Keratinocyte (primary cell): ENCODE measurements at regions not wholly inside any gene's neighbourhood (a gene's known extent, or its start where the extent isn't known, plus 50 kb on each side); places are given as distances from the start of the nearest gene placed in this dataset.

Experiments
- DNase-seq: peaks from one replicate; pipeline ENCODE4 v3.0.0-alpha.2; 2011; ENCODE audit warnings: low read depth, missing footprints, low spot score
- FAIRE-seq: peaks from 2 replicates; lab custom pipeline; 2011; peaks lifted over from hg19 to GRCh38; lab: Jason Lieb, UNC
- H2AFZ ChIP-seq: 2 replicates; pipeline ENCODE4 v1.6.0; 2012; ENCODE audit warnings: low read length, control low read depth, inconsistent platforms; ENCODE audit not compliant: control insufficient read depth
- H3K27ac ChIP-seq: 2 replicates; pipeline ENCODE4 v1.5.1; 2011; ENCODE audit warnings: low read length; ENCODE audit not compliant: control insufficient read depth, insufficient read depth
- H3K27me3 ChIP-seq: 3 replicates; pipeline ENCODE4 v1.6.0; 2011; ENCODE audit warnings: low read length; ENCODE audit not compliant: control insufficient read depth, insufficient read depth; ENCODE audit errors: extremely low read depth
- H3K36me3 ChIP-seq, 2 experiments: 2 replicates in 1 of 2; 3 replicates in 1 of 2; pipeline ENCODE4 v1.5.1; 2011; ENCODE audit warnings: low read length in 2 of 2, mild to moderate bottlenecking in 1 of 2; ENCODE audit not compliant: control insufficient read depth in 2 of 2, insufficient read depth in 2 of 2; ENCODE audit errors: extremely low read depth in 1 of 2
- H3K4me1 ChIP-seq: 3 replicates; pipeline ENCODE4 v1.5.1; 2011; ENCODE audit warnings: low read length; ENCODE audit not compliant: control insufficient read depth, insufficient read depth; ENCODE audit errors: extremely low read depth
- H3K4me2 ChIP-seq: 3 replicates; pipeline ENCODE4 v1.6.0; 2011; ENCODE audit warnings: low read depth, low read length; ENCODE audit not compliant: control insufficient read depth, insufficient read depth; ENCODE audit errors: extremely low read depth
- H3K4me3 ChIP-seq, 3 experiments: fragments of 200-600 bp in 1 of 3; sonication (generic) in 1 of 3; 2 replicates in 2 of 3; 3 replicates in 1 of 3; pipeline ENCODE4 v1.5.1; 2011 to 2016; ENCODE audit warnings: low read length in 3 of 3, mild to moderate bottlenecking in 3 of 3, control low read depth in 2 of 3, inconsistent platforms in 1 of 3, low read depth in 1 of 3, mixed read lengths in 1 of 3, mixed run types in 1 of 3, moderate library complexity in 1 of 3; ENCODE audit not compliant: control insufficient read depth in 2 of 3, insufficient read depth in 2 of 3; ENCODE audit errors: extremely low read depth in 1 of 3
- H3K79me2 ChIP-seq: 2 replicates; pipeline ENCODE4 v1.6.0; 2012; ENCODE audit warnings: low read length; ENCODE audit not compliant: control insufficient read depth, insufficient read depth
- H3K9ac ChIP-seq: 3 replicates; pipeline ENCODE4 v1.6.0; 2011; ENCODE audit warnings: low read length; ENCODE audit not compliant: control insufficient read depth, insufficient read depth; ENCODE audit errors: extremely low read depth
- H3K9me1 ChIP-seq: 3 replicates; pipeline ENCODE4 v1.6.0; 2011; ENCODE audit warnings: low read length; ENCODE audit not compliant: control insufficient read depth, insufficient read depth; ENCODE audit errors: extremely low read depth
- H3K9me3 ChIP-seq: 2 replicates; pipeline ENCODE4 v1.5.1; 2012; ENCODE audit warnings: low read depth, low read length; ENCODE audit not compliant: control insufficient read depth
- H4K20me1 ChIP-seq: 3 replicates; pipeline ENCODE4 v1.6.0; 2011; ENCODE audit warnings: low read length; ENCODE audit not compliant: control insufficient read depth, insufficient read depth; ENCODE audit errors: extremely low read depth
- EZH2 ChIP-seq: IDR thresholded peaks from one replicate; pipeline ENCODE4 v1.6.1; 2012; ENCODE audit warnings: inconsistent platforms, mild to moderate bottlenecking, low read length, moderate library complexity
- dilution Hi-C: fragments of 300-500 bp; cut with MboI; formaldehyde crosslinking; loops from one replicate; pipeline ENCODE4 v1.7.0; 2020; ENCODE audit warnings: low sequenced_read_pairs; ENCODE audit not compliant: extremely low pct_ligation_motif_present
- TF ChIP-seq, protein P1 (sequence below), 3 experiments: IDR thresholded peaks in 1 of 3; conservative IDR thresholded peaks in 1 of 3; optimal IDR thresholded peaks in 1 of 3; 2 replicates in 2 of 3; 3 replicates in 1 of 3; pipeline versions ENCODE3 to v1.5.1; 2011; ENCODE audit warnings: low read length in 3 of 3, mild to moderate bottlenecking in 3 of 3, moderate library complexity in 2 of 3, control low read depth in 1 of 3, inconsistent platforms in 1 of 3; ENCODE audit not compliant: insufficient read depth in 2 of 3; ENCODE audit errors: extremely low read depth in 1 of 3

DNA sequence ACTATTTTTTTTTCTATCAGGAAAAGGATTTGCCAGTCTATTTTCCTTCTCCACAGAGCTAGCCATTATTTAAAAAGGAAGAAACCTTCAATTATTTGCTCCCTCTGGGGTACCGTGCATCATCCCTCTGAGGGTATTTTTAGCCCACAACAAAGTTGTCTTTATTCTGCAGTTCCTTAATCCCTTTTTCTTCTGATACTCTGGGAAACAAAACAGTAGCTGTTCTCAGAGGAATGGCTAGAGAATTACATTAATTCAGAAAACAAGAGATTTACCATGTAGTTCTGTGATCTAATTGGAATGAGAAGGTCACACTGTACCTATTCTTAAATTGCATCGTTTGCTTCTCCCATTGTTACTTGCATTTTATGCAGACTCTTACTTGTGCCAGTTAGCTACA lies 1056.7 kb downstream of the STIM2 start:
- no peak overlapping the region for H2AFZ ChIP-seq
- no peak for TF ChIP-seq EZH2
- TF ChIP-seq, protein P1, sequence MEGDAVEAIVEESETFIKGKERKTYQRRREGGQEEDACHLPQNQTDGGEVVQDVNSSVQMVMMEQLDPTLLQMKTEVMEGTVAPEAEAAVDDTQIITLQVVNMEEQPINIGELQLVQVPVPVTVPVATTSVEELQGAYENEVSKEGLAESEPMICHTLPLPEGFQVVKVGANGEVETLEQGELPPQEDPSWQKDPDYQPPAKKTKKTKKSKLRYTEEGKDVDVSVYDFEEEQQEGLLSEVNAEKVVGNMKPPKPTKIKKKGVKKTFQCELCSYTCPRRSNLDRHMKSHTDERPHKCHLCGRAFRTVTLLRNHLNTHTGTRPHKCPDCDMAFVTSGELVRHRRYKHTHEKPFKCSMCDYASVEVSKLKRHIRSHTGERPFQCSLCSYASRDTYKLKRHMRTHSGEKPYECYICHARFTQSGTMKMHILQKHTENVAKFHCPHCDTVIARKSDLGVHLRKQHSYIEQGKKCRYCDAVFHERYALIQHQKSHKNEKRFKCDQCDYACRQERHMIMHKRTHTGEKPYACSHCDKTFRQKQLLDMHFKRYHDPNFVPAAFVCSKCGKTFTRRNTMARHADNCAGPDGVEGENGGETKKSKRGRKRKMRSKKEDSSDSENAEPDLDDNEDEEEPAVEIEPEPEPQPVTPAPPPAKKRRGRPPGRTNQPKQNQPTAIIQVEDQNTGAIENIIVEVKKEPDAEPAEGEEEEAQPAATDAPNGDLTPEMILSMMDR (optimal IDR thresholded peaks at IDR 0.05 in 1 of 3, IDR thresholded peaks at IDR 0.05 in 1 of 3, conservative IDR thresholded peaks at IDR 0.05 in 1 of 3; ENCODE audit: extremely low read depth in 1 of 3, insufficient read depth in 2 of 3, low read length in 3 of 3) = no peak
- H3K27ac ChIP-seq = no peak overlapping the region
- H3K4me3 ChIP-seq = no peak overlapping the region
- H3K9ac ChIP-seq = no peak overlapping the region
- H3K27me3 ChIP-seq = no peaks in the 10 kb centered on the region
- no peaks in the 10 kb centered on the region for H3K36me3 ChIP-seq
- H3K9me3 ChIP-seq = no peaks in the 10 kb centered on the region
- dilution Hi-C loops = no loop called here
- no peak for FAIRE-seq
- H3K4me2 ChIP-seq = no peak overlapping the region
- no peaks in the 10 kb centered on the region for H3K79me2 ChIP-seq
- DNase-seq = no peak
- no peaks in the 10 kb centered on the region for H4K20me1 ChIP-seq
- no peaks in the 10 kb centered on the region for H3K9me1 ChIP-seq
- H3K4me1 ChIP-seq = no peaks in the 10 kb centered on the region

DNA sequence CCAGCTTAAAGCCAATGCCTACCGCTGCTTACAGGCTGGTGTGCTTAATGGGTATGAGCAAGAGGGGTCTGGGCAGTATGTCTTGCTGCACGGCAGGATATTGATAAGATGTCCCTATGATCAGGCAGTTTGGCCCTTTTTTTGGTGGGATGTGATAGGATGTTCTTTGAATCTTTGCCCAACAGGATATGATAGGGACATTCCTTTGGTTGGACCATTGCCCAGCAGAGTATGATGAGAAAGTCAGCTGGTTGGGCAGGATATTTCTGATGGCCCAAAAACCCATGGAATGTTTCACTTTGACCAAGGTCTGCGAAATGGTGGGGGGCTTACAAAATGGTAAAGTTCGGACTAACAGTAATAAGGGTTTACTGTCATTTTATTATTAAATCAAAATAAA lies 1060.6 kb downstream of the STIM2 start:
- H3K9ac ChIP-seq = no peak overlapping the region
- no peaks in the 10 kb centered on the region for H3K79me2 ChIP-seq
- no peaks in the 10 kb centered on the region for H3K4me1 ChIP-seq
- dilution Hi-C loops = no loop called here
- no peak for DNase-seq
- TF ChIP-seq, protein P1 (optimal IDR thresholded peaks at IDR 0.05 in 1 of 3, IDR thresholded peaks at IDR 0.05 in 1 of 3, conservative IDR thresholded peaks at IDR 0.05 in 1 of 3; ENCODE audit: extremely low read depth in 1 of 3, insufficient read depth in 2 of 3, low read length in 3 of 3) = no peak
- TF ChIP-seq EZH2 = no peak
- H3K4me3 ChIP-seq = no peak overlapping the region
- no peaks in the 10 kb centered on the region for H3K27me3 ChIP-seq
- no peak overlapping the region for H2AFZ ChIP-seq
- FAIRE-seq = no peak
- H3K9me1 ChIP-seq = no peaks in the 10 kb centered on the region
- H3K9me3 ChIP-seq = no peaks in the 10 kb centered on the region
- H3K4me2 ChIP-seq = no peak overlapping the region
- no peak overlapping the region for H3K27ac ChIP-seq
- no peaks in the 10 kb centered on the region for H3K36me3 ChIP-seq
- no peaks in the 10 kb centered on the region for H4K20me1 ChIP-seq
